Activated CD8-positive, alpha-beta memory T cell treated with anti-CD3 and anti-CD28 coated beads, Interleukin-2, amount 50 U/mL, for 48 hours (primary cell): ENCODE measurements at regions not wholly inside any gene's neighbourhood (a gene's known extent, or its start where the extent isn't known, plus 50 kb on each side); places are given as distances from the start of the nearest gene placed in this dataset.
"Not testable (repeated sequence)": the region's sequence is repeated elsewhere in the genome, so short reads cannot be mapped to it uniquely, and the experiment has no call there.

Experiments
- DNase-seq: peaks from one replicate; pipeline ENCODE4 v3.0.0-alpha.2; 2020

- no peak for DNase-seq
Observed at GRCh38 chr7:33792547-33793105, 112.7 kb upstream of the BMPER start.

DNA sequence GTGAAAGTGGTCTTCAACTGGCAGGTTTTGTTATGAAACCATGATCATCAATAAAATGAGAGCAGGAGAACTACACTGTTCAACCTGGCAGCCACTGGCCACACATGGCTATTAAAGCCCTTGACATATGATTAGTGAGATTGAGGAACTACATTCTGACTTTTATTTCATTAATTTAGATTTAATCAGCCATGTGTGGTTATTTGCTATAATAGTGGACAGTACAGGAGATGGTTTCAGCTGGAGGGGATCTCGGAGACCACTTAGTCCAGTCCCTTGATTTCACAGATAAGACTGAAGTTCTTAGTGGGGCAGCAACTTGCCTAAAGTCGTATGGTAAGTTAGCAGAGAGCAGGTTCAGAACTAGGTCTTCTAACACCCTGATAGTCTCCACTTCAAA is 111.7 kb upstream of the BMPER start:
- DNase-seq = no peak

DNA sequence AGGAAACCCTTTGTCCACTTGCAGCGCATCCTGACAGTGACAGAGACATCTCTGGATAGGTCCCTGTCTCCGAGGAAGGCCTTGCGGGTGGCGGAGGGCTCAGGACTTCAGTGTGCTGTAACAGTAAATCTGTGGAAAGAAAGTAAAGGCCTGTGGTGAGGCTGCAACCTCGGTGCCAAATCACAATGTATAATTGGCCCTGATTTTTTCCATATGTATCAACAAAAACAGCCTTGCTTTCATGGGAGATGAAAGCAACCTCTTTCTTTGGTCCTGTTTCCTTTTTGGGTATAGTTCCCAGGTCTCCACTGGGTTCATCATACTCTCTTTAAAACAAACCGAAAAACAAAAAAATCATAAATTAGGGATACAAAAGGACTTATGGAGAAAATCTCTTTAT is 110.9 kb upstream of the BMPER start:
- DNase-seq = no peak

- DNase-seq = no peak
Observed at GRCh38 chr7:33794959-33795358, 110.4 kb upstream of the BMPER start.

DNA sequence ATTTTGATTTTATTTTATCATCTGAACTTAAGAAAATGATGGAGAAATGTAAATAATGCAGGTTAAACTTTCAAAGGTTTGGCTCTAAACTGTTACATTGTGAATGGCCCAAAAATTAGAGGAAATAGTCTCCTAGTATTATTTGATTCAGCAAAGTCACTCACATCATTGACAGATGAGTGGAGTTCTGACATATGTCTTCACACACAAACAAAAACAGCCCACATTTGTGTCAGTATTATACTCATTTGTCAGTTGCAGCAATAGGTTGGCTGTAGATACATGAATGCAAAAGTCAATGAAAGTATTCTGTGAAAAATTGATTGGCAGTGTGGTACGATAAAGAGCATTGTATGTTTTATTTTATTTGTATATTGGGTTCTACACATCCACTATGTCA is 108.8 kb upstream of the BMPER start:
- DNase-seq = no peak

DNA sequence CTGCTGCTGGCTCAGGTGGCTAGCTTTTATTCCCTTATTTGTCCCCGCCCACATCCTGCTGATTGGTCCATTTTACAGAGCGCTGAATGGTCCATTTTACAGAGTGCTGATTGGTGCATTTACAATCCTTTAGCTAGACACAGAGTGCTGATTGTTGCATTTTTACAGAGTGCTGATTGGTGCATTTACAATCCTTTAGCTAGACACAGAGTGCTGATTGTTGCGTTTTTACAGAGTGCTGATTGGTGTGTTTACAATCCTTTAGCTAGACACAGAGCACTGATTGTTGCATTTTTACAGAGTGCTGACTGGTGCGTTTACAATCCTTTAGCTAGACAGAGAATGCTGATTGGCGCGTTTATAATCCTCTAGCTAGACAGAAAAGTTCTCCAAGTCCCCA is 107.8 kb upstream of the BMPER start:
- not testable (repeated sequence) for DNase-seq

- no peak for DNase-seq
Observed at GRCh38 chr7:33798686-33799325, 106.5 kb upstream of the BMPER start.

GRCh38 chr7:33799766-33800165 is 105.6 kb upstream of the BMPER start:
- no peak for DNase-seq

GRCh38 chr7:33802600-33802999 is 102.7 kb upstream of the BMPER start:
- DNase-seq = no peak

GRCh38 chr7:33804140-33804660 is 101.1 kb upstream of the BMPER start:
- no peak for DNase-seq

GRCh38 chr7:33805630-33806233 is 99.6 kb upstream of the BMPER start:
- no peak for DNase-seq

DNA sequence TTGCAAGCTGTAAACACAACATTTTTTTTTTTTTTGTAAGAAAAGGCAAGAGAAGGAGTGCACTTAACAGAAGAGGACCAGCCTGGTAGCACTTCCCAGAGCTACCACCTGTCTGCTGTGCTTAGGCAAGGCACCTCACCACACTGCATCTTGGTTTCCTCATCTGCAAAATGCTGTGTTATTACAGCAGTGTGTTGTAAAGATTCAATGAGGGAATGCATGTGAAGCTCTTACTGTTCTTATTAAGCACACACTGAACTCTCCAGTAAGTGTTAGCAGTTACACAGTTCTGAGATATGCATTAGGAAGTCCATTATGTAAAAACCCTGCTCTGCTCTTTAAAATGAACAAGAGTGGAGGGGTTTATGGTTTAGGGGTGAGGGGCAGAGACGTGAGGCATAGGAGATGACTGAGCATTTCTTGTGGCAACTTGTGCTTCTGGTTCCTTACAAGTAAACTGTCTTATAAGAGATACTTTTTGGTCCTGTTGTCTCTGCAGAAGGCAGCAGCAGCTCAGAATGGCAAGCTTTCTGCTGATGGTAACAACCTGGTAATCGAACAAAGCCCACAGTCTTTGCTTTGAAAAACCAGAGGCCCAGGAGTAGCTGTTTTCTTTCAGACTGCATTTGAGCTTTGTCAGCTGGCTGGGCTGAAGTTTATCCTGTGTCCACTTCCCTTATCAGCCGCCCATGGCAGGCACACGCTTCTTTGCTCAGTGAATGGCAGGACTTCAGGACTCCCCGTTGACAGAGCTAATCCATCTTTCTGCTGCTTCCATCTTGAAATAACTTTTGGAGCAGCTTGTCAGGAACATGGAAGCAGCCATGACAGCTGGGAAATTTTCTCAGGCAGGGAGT is 98.8 kb upstream of the BMPER start:
- DNase-seq = no peak

GRCh38 chr7:33807155-33807530 is 98.2 kb upstream of the BMPER start:
- DNase-seq = no peak

DNA sequence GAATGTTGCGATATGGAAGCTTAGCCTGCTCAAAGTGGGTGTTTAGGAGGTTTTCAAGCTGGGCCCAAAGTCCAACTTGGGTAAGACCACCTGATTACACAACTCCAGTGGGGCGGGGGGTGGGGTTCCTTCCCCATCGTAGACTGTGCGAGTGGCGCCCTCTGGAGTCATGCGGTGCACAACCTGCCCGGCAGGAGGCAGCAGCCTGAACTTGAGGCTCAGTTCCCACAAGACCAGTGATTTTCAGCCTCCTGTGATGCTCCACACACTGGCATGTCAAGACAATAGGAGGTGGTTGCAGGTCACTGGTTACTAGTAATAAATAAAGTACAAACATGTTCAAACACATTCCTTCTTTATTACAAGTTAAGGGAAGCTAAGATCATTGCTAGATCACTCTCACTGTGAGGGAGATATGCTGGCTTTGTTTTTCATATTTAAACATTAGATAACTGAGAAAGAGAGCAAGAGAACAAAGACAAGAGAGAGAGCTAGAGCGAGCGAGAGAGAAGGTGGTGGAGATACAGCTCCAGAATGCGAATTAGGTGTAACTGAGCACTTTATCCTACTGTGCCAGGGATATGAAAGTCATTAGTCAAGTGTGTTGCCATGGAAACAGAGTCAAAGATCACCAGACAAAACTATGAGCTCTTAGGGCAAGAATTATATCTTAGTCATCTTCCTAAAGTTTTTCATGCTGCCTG is 97.4 kb upstream of the BMPER start:
- DNase-seq = no peak

DNA sequence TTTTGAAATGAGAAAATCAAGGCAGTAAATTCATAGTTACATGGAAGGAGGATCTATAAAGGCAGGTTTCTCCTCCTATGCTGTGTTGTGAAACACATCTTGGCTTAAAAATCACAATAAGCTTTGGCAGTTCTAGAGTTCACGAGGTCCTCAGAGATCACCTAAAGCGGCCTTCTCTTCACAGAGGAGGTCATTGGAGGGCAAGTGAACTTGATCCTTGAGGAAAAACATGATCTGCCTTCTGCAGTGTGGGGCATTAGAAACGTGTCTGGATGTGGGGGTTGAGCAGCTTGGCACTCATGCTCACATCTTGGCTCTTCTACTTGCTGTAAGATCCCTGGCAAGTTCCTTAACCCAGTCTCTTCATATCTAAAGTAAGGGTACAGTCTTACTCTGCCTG is 96.1 kb upstream of the BMPER start:
- DNase-seq = no peak

- DNase-seq = no peak
Observed at GRCh38 chr7:33810356-33810755, 95.0 kb upstream of the BMPER start.

- no peak for DNase-seq
Observed at GRCh38 chr7:33813331-33813730, 92.0 kb upstream of the BMPER start.

GRCh38 chr7:33814400-33814799 is 90.9 kb upstream of the BMPER start:
- no peak for DNase-seq

- no peak for DNase-seq
Observed at GRCh38 chr7:33814936-33815335, 90.4 kb upstream of the BMPER start.

DNA sequence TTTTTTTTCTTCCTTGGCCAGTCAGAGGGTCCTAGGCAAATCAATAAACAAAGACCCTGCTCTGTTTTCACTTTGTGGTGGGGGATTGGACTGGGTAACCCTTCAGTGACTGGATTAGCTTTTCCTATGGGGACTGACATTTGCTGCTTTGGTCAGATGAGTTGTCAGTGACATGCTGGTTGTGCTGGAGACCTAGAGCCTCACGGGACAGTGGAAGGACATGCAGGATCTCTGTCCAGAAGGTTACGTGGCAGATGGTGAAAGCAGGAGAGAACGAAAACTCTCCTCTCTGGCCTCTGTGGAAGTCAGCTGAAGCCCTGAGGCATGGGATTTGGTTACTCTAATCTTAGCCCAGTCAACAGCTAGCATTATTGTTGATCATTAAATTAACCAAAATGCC is 90.0 kb upstream of the BMPER start:
- no peak for DNase-seq

DNA sequence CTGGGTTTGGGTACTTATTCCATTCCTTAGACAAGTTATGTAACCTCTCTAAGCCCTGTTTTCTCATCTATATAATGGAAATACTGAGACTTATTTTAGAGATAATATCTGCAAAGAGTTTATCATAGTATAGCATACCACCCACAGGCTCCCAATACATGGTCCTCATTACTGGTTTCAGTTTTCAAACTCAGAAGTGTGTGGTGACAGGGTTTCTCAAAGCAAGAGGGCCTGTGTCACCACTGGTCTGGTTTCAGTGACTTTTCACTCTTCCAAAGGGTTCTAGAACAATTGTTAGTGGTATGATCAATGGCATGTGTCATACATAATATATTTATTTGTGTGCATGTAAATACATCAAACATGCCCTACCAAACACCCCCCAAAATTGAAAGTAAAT is 89.2 kb upstream of the BMPER start:
- DNase-seq = no peak

DNA sequence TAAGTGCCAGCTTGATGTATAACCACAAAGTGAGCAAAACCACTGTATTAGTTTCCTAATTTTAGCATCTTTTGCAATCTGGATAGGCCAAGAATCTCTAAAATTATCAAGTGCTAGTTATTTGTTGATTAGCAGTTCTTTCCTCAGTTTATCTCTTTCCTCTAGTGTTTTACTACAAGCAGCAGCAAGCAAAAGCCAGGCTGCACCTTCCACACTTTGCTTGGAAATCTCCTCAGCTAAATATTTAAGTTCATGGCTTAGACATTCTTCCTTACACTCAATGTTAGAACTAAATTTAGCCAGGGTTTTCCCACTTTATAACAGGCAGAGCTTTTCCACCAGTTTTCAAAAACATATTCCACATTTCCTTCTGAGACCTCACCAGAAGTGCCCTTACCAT is 85.7 kb upstream of the BMPER start:
- DNase-seq = no peak

- DNase-seq = no peak
Observed at GRCh38 chr7:33820206-33820605, 85.1 kb upstream of the BMPER start.
